H1 (cell line): ENCODE measurements at regions not wholly inside any gene's neighbourhood (a gene's known extent, or its start where the extent isn't known, plus 50 kb on each side); places are given as distances from the start of the nearest gene placed in this dataset.

Experiments used
- CTCF ChIA-PET: fragments of 300-600 bp; sonication (Branson Sonifier 250); formaldehyde crosslinking; loops from one replicate; lab custom pipeline; 2021; ENCODE audit not compliant: partially characterized antibody; lab: Charles Lee
- POLR2A ChIA-PET: fragments of 300-600 bp; sonication (Branson Sonifier 250); formaldehyde crosslinking; loops from one replicate; lab custom pipeline; 2021; ENCODE audit warnings: inconsistent platforms; ENCODE audit not compliant: partially characterized antibody; lab: Charles Lee
- DNase-seq, 2 experiments: peaks; one replicate each; pipeline versions ENCODE4 v3.0.0 to v3.0.0-alpha.2; 2010 to 2022; ENCODE audit warnings: low spot score in 2 of 2, low read depth in 1 of 2, mixed read lengths in 1 of 2
- FAIRE-seq: peaks from 2 replicates; lab custom pipeline; 2011; peaks lifted over from hg19 to GRCh38; lab: Jason Lieb, UNC
- H2AFZ ChIP-seq: 2 replicates; pipeline ENCODE4 v1.8.1; 2012; ENCODE audit warnings: low read length, inconsistent platforms
- H2AK5ac ChIP-seq: 2 replicates; pipeline ENCODE4 v1.6.1; 2013; ENCODE audit warnings: low read depth, low read length
- H2BK120ac ChIP-seq: replicated peaks from 2 replicates; pipeline ENCODE3; 2013; ENCODE audit warnings: low read depth, low read length, inconsistent platforms
- H2BK12ac ChIP-seq: 2 replicates; pipeline ENCODE4 v1.6.1; 2013; ENCODE audit warnings: low read depth, low read length
- H2BK15ac ChIP-seq: 2 replicates; pipeline ENCODE4 v1.6.1; 2013; ENCODE audit warnings: low read length
- H2BK20ac ChIP-seq: 2 replicates; pipeline ENCODE4 v1.6.1; 2013; ENCODE audit warnings: low read length
- H2BK5ac ChIP-seq: 2 replicates; pipeline ENCODE4 v1.6.1; 2013; ENCODE audit warnings: low read depth, low read length
- H3K14ac ChIP-seq: 2 replicates; pipeline ENCODE4 v1.6.1; 2013; ENCODE audit warnings: inconsistent platforms; ENCODE audit not compliant: insufficient read length
- H3K18ac ChIP-seq: 2 replicates; pipeline ENCODE4 v1.6.1; 2013; ENCODE audit warnings: low read length; ENCODE audit errors: extremely low read depth
- H3K23ac ChIP-seq: 2 replicates; pipeline ENCODE4 v1.6.1; 2013; ENCODE audit warnings: inconsistent platforms; ENCODE audit not compliant: insufficient read length
- H3K23me2 ChIP-seq: 2 replicates; pipeline ENCODE4 v1.6.1; 2013; ENCODE audit warnings: low read depth, low read length
- H3K27ac ChIP-seq: 2 replicates; pipeline ENCODE4 v1.6.1; 2011; ENCODE audit warnings: low read depth, low read length, inconsistent platforms
- H3K27me3 ChIP-seq, 4 experiments: replicated peaks in 1 of 4; 1 replicate in 1 of 4; 2 replicates in 3 of 4; pipeline versions ENCODE4 v1.6.1 to v1.8.1; 2011 to 2013; ENCODE audit warnings: low read length in 3 of 4, mild to moderate bottlenecking in 3 of 4, inconsistent platforms in 2 of 4, mixed read lengths in 2 of 4, moderate library complexity in 1 of 4; ENCODE audit not compliant: control insufficient read depth in 3 of 4, insufficient read depth in 3 of 4; ENCODE audit errors: extremely low read depth in 1 of 4
- H3K36me3 ChIP-seq, 4 experiments: 2 replicates each; pipeline versions ENCODE4 v1.6.1 to v1.8.1; 2011 to 2013; ENCODE audit warnings: mild to moderate bottlenecking in 4 of 4, low read length in 3 of 4, moderate library complexity in 2 of 4, control low read depth in 1 of 4, inconsistent platforms in 1 of 4; ENCODE audit not compliant: insufficient read depth in 4 of 4, control insufficient read depth in 2 of 4
- H3K4ac ChIP-seq: replicated peaks from 2 replicates; pipeline ENCODE3; 2013; ENCODE audit warnings: low read length, low read depth, mixed read lengths, inconsistent platforms; ENCODE audit not compliant: insufficient read length
- H3K4me1 ChIP-seq, 4 experiments: replicated peaks in 1 of 4; 1 replicate in 1 of 4; 2 replicates in 3 of 4; pipeline versions ENCODE4 v1.6.1 to v1.8.1; 2011 to 2013; ENCODE audit warnings: low read length in 3 of 4, inconsistent platforms in 2 of 4, mixed read lengths in 1 of 4; ENCODE audit not compliant: insufficient read depth in 4 of 4, control insufficient read depth in 3 of 4
- H3K4me2 ChIP-seq, 2 experiments: 2 replicates each; pipeline versions ENCODE4 v1.6.1 to v1.8.1; 2011 to 2013; ENCODE audit warnings: low read depth in 2 of 2, low read length in 2 of 2, control low read depth in 1 of 2, inconsistent platforms in 1 of 2, mild to moderate bottlenecking in 1 of 2; ENCODE audit not compliant: insufficient read depth in 1 of 2
- H3K4me3 ChIP-seq, 4 experiments: fragments of 200-600, 300-600 bp in 1 of 4; sonication (generic), shearing (Covaris generic), sonication (Bioruptor Twin) in 1 of 4; 2 replicates each; pipeline versions ENCODE4 v1.5.1 to v1.8.1; 2011 to 2016; ENCODE audit warnings: low read length in 4 of 4, low read depth in 3 of 4, control low read depth in 2 of 4, inconsistent platforms in 2 of 4, mild to moderate bottlenecking in 2 of 4, mixed read lengths in 1 of 4, moderate library complexity in 1 of 4; ENCODE audit not compliant: insufficient read depth in 2 of 4; ENCODE audit errors: extremely low read depth in 1 of 4
- H3K56ac ChIP-seq: replicated peaks from 2 replicates; pipeline ENCODE3; 2013; ENCODE audit warnings: low read depth, mild to moderate bottlenecking, mixed read lengths, low read length, inconsistent platforms; ENCODE audit not compliant: insufficient read length
- H3K79me1 ChIP-seq: 2 replicates; pipeline ENCODE4 v1.6.1; 2013; ENCODE audit warnings: low read depth, low read length, control low read depth
- H3K79me2 ChIP-seq, 2 experiments: 2 replicates each; pipeline versions ENCODE4 v1.6.1 to v1.8.1; 2012 to 2013; ENCODE audit warnings: low read length in 2 of 2, mild to moderate bottlenecking in 2 of 2, inconsistent platforms in 1 of 2; ENCODE audit not compliant: insufficient read depth in 2 of 2, control insufficient read depth in 1 of 2
- H3K9ac ChIP-seq, 4 experiments: replicated peaks in 1 of 4; 1 replicate in 1 of 4; 2 replicates in 3 of 4; pipeline versions ENCODE4 v1.6.1 to v1.8.1; 2011 to 2013; ENCODE audit warnings: low read depth in 3 of 4, low read length in 3 of 4, control low read depth in 2 of 4, mild to moderate bottlenecking in 2 of 4, moderate library complexity in 2 of 4, inconsistent platforms in 1 of 4; ENCODE audit errors: extremely low read depth in 1 of 4
- H3K9me3 ChIP-seq, 2 experiments: 2 replicates each; pipeline versions ENCODE4 v1.6.1 to v1.8.1; 2012 to 2013; ENCODE audit warnings: mild to moderate bottlenecking in 2 of 2, moderate library complexity in 2 of 2, control low read depth in 1 of 2, inconsistent platforms in 1 of 2, low read depth in 1 of 2, low read length in 1 of 2, mixed read lengths in 1 of 2; ENCODE audit not compliant: insufficient read depth in 2 of 2
- H4K20me1 ChIP-seq, 2 experiments: replicated peaks in 1 of 2; 2 replicates each; pipeline versions ENCODE3 to v1.8.1; 2011 to 2013; ENCODE audit warnings: inconsistent platforms in 2 of 2, low read length in 2 of 2, mild to moderate bottlenecking in 1 of 2; ENCODE audit not compliant: insufficient read depth in 2 of 2, control insufficient read depth in 1 of 2
- H4K5ac ChIP-seq: 2 replicates; pipeline ENCODE4 v1.6.1; 2013; ENCODE audit warnings: low read length, low read depth, mixed read lengths, inconsistent platforms; ENCODE audit not compliant: insufficient read length
- H4K8ac ChIP-seq: 2 replicates; pipeline ENCODE4 v1.8.0; 2013; ENCODE audit warnings: mild to moderate bottlenecking, moderate library complexity, low read length, inconsistent platforms; ENCODE audit not compliant: insufficient read depth; ENCODE audit errors: extremely low read depth
- H4K91ac ChIP-seq: replicated peaks from 2 replicates; pipeline ENCODE3; 2013; ENCODE audit warnings: low read length, mixed read lengths, inconsistent platforms; ENCODE audit not compliant: insufficient read length
- CBX8 ChIP-seq: fragments of 300-800, 300-1000 bp; sonication (generic); IDR thresholded peaks from 2 replicates; pipeline ENCODE4 v1.7.1; 2016; ENCODE audit warnings: low read depth, low read length, borderline replicate concordance
- CHD2 ChIP-seq: IDR thresholded peaks from 2 replicates; pipeline ENCODE4 v1.6.1; 2012; ENCODE audit warnings: low read length, improper control_type of control experiment
- HDAC2 ChIP-seq, 2 experiments: fragments of 300-600 bp in 1 of 2; sonication (generic) in 1 of 2; IDR thresholded peaks; 2 replicates each; pipeline ENCODE4 v1.6.1; 2011 to 2012; ENCODE audit warnings: low read depth in 2 of 2, low read length in 2 of 2, mild to moderate bottlenecking in 2 of 2, moderate library complexity in 2 of 2, borderline replicate concordance in 1 of 2, inconsistent platforms in 1 of 2
- JUN ChIP-seq: IDR thresholded peaks from 2 replicates; pipeline ENCODE4 v1.6.1; 2011; ENCODE audit warnings: low read depth, mild to moderate bottlenecking, improper control_type of control experiment, low read length
- KDM5A ChIP-seq: fragments of 200-600 bp; IDR thresholded peaks from 2 replicates; pipeline ENCODE4 v1.7.1; 2012; ENCODE audit warnings: mild to moderate bottlenecking, low read length, inconsistent platforms, mixed read lengths
- MAX ChIP-seq: IDR thresholded peaks from 2 replicates; pipeline ENCODE4 v1.6.1; 2012; ENCODE audit warnings: inconsistent platforms
- POLR2AphosphoS5 ChIP-seq: IDR thresholded peaks from 2 replicates; pipeline ENCODE4 v1.6.1; 2011; ENCODE audit warnings: low read depth, low read length
- POU5F1 ChIP-seq: IDR thresholded peaks from 2 replicates; pipeline ENCODE4 v1.6.1; 2011; ENCODE audit warnings: low read depth, mild to moderate bottlenecking, low read length, moderate library complexity
- SIX5 ChIP-seq: IDR thresholded peaks from 2 replicates; pipeline ENCODE4 v1.6.1; 2011; ENCODE audit warnings: mild to moderate bottlenecking, low read depth, low read length
- TAF1 ChIP-seq: IDR thresholded peaks from 2 replicates; pipeline ENCODE4 v1.6.1; 2011; ENCODE audit warnings: mild to moderate bottlenecking, low read depth, low read length
- TBP ChIP-seq: IDR thresholded peaks from 2 replicates; pipeline ENCODE4 v1.6.1; 2011; ENCODE audit warnings: low read depth, low read length, improper control_type of control experiment
- TCF12 ChIP-seq: IDR thresholded peaks from 2 replicates; pipeline ENCODE4 v1.6.1; 2011; ENCODE audit warnings: low read depth, mild to moderate bottlenecking, low read length
- YY1 ChIP-seq: IDR thresholded peaks from 2 replicates; pipeline ENCODE4 v1.6.1; 2011; ENCODE audit warnings: low read depth, mild to moderate bottlenecking, low read length
- WGBS, 2 experiments: shearing (Covaris generic) in 1 of 2; methylation state at CpG; one replicate each; pipeline versions ENCODE4 v1.1.6 to v1.1.7; 2013 to 2015; ENCODE audit warnings: low lambda C conversion rate in 2 of 2, mixed read lengths in 2 of 2, inconsistent platforms in 1 of 2, low coverage in 1 of 2, missing lambda C conversion rate in 1 of 2; ENCODE audit not compliant: insufficient replicate concordance in 2 of 2, insufficient coverage in 1 of 2, insufficient read length in 1 of 2; ENCODE audit errors: extremely low coverage in 1 of 2, missing lambda C conversion rate in 1 of 2; 5-methylcytosine and 5-hydroxymethylcytosine counted together

- Histone ChIP-seq H3K9ac (no peak overlapping the region), H3K9me3 (no peaks in the 10 kb centered on the region), H3K23me2 (no peaks in the 10 kb centered on the region), H2BK12ac (no peak overlapping the region), H2BK15ac (no peak overlapping the region), H2BK20ac (no peak overlapping the region), H4K91ac (no peak overlapping the region), H4K5ac (no peak overlapping the region), H3K4me2 (no peak overlapping the region), H3K79me2 (no peaks in the 10 kb centered on the region), H2BK120ac (no peak overlapping the region), H2AK5ac (no peak overlapping the region), H2AFZ (peak overlapping the region; percentile 85; the same call in 1 of the 2 replicates), H4K20me1 (no peaks in the 10 kb centered on the region), H3K23ac (no peak overlapping the region), H4K8ac (no peak overlapping the region), H3K4me3 (no peak overlapping the region), H3K4ac (no peak overlapping the region), H2BK5ac (no peak overlapping the region), H3K18ac (no peak overlapping the region), H3K4me1 (no peaks in the 10 kb centered on the region), H3K27ac (no peak overlapping the region), H3K56ac (no peak overlapping the region), H3K36me3 (no peaks in the 10 kb centered on the region), H3K79me1 (no peaks in the 10 kb centered on the region), H3K27me3 (no peaks in the 10 kb centered on the region), H3K14ac (no peak overlapping the region)
- WGBS, 2 experiments, result 84% methylated on average over 4 of the region's 4 CpGs; no CpG with 5 or more reads in 1 of the 2 experiments
- CTCF ChIA-PET, result no interaction called here
- FAIRE-seq (no peak), DNase-seq (no peak)
- POLR2A ChIA-PET, result no interaction called here
- TF ChIP-seq TBP, result no peak
- TF ChIP-seq CHD2, result no peak
- no peak for TF ChIP-seq POLR2AphosphoS5
- TF ChIP-seq JUN, result no peak
- TF ChIP-seq TCF12, result no peak
- TF ChIP-seq YY1, result no peak
- no peak for TF ChIP-seq MAX
- TF ChIP-seq HDAC2 (IDR thresholded peaks at IDR 0.05; ENCODE audit: borderline replicate concordance in 1 of 2, low read depth in 2 of 2, low read length in 2 of 2), result no peak
- TF ChIP-seq CBX8, result no peak
- no peak for TF ChIP-seq TAF1
- TF ChIP-seq SIX5, result no peak
- TF ChIP-seq POU5F1, result no peak
- no peak for TF ChIP-seq KDM5A
These were observed 267.4 kb downstream of the GABRG2 start for GRCh38 chr5:162334944-162335343.
